ENCODE measurements at regions not wholly inside any gene's neighbourhood (a gene's known extent, or its start where the extent isn't known, plus 50 kb on each side); places are given as distances from the start of the nearest gene placed in this dataset.
A peak's percentile ranks its signal among the peaks of the same experiment; 100 is the strongest.

- H3K18ac ChIP-seq (ENCODE audit: extremely low read depth, low read length) = no peak overlapping the region
- no peak overlapping the region for H3K4me3 ChIP-seq (ENCODE audit: extremely low read depth in 1 of 4, insufficient read depth in 2 of 4, low read depth in 3 of 4, low read length in 4 of 4)
- no peak overlapping the region for H2BK15ac ChIP-seq (ENCODE audit: low read length)
- H2AK5ac ChIP-seq (ENCODE audit: low read depth, low read length) = no peak overlapping the region
- H3K4me1 ChIP-seq (replicated peaks in 1 of 4; ENCODE audit: control insufficient read depth in 3 of 4, insufficient read depth in 4 of 4, low read length in 3 of 4) = no peaks in the 10 kb centered on the region; a peak in 2 of 7 replicates
- no peaks in the 10 kb centered on the region for H3K79me2 ChIP-seq (ENCODE audit: control insufficient read depth in 1 of 2, insufficient read depth in 2 of 2, low read length in 2 of 2)
- H4K91ac ChIP-seq (replicated peaks; ENCODE audit: insufficient read length, low read length) = no peak overlapping the region
- H3K14ac ChIP-seq (ENCODE audit: insufficient read length) = no peak overlapping the region
- no peak overlapping the region for H2BK12ac ChIP-seq (ENCODE audit: low read depth, low read length)
- H3K9ac ChIP-seq (replicated peaks in 1 of 4; ENCODE audit: extremely low read depth in 1 of 4, low read depth in 3 of 4, low read length in 3 of 4) = no peak overlapping the region
- H3K9me3 ChIP-seq (ENCODE audit: insufficient read depth in 2 of 2, low read depth in 1 of 2, low read length in 1 of 2) = no peaks in the 10 kb centered on the region
- no peaks in the 10 kb centered on the region for H4K20me1 ChIP-seq (replicated peaks in 1 of 2; ENCODE audit: control insufficient read depth in 1 of 2, insufficient read depth in 2 of 2, low read length in 2 of 2)
- H3K27ac ChIP-seq (ENCODE audit: low read depth, low read length) = no peak overlapping the region
- ChIA-PET CTCF (ENCODE audit: partially characterized antibody) (interaction anchor here (0.6 kb wide), 1 partner anchor 225 kb away, joined by 3 read pairs; no protein-coding TSS in a partner anchor), POLR2A (ENCODE audit: partially characterized antibody) (interaction anchor here (0.8 kb wide), 1 partner anchor 12 kb away, joined by 3 read pairs; no protein-coding TSS in a partner anchor)
- no peak overlapping the region for H4K8ac ChIP-seq (ENCODE audit: extremely low read depth, insufficient read depth, low read length)
- H2AFZ ChIP-seq (ENCODE audit: low read length) = no peak overlapping the region; the same call in 1 of the 2 replicates
- DNase-seq (ENCODE audit: low read depth in 1 of 2, low spot score in 2 of 2) (no peak), FAIRE-seq (no peak)
- H2BK20ac ChIP-seq (ENCODE audit: low read length) = no peak overlapping the region
- H3K4me2 ChIP-seq (ENCODE audit: insufficient read depth in 1 of 2, low read depth in 2 of 2, low read length in 2 of 2) = no peak overlapping the region
- H3K36me3 ChIP-seq (ENCODE audit: control insufficient read depth in 2 of 4, insufficient read depth in 4 of 4, low read length in 3 of 4) = no peaks in the 10 kb centered on the region
- no peaks in the 10 kb centered on the region for H3K27me3 ChIP-seq (replicated peaks in 1 of 4; ENCODE audit: control insufficient read depth in 3 of 4, extremely low read depth in 1 of 4, insufficient read depth in 3 of 4, low read length in 3 of 4)
- H4K5ac ChIP-seq (ENCODE audit: insufficient read length, low read depth, low read length) = no peak overlapping the region
- no peaks in the 10 kb centered on the region for H3K79me1 ChIP-seq (ENCODE audit: low read depth, low read length)
- H3K23ac ChIP-seq (ENCODE audit: insufficient read length) = no peak overlapping the region
- peak; percentile 36; the same call in 1 of the 2 replicates for TF ChIP-seq CEBPB (IDR thresholded peaks at IDR 0.05; ENCODE audit: low read depth, low read length)
- TF ChIP-seq TBP (IDR thresholded peaks at IDR 0.05; ENCODE audit: low read depth, low read length) = no peak
- TF ChIP-seq PHF8 (conservative IDR thresholded peaks at IDR 0.05; ENCODE audit: low read depth, low read length) = no peak
- H2BK120ac ChIP-seq (replicated peaks; ENCODE audit: low read depth, low read length) = no peak overlapping the region
- no peaks in the 10 kb centered on the region for H3K23me2 ChIP-seq (ENCODE audit: low read depth, low read length)
- H2BK5ac ChIP-seq (ENCODE audit: low read depth, low read length) = no peak overlapping the region
- H3K4ac ChIP-seq (replicated peaks; ENCODE audit: insufficient read length, low read depth, low read length) = no peak overlapping the region
- H3K56ac ChIP-seq (replicated peaks; ENCODE audit: insufficient read length, low read depth, low read length) = no peak overlapping the region
These were observed 436.4 kb upstream of the PCDH15 start for GRCh38 chr10:55237462-55237861.

Data from H1 (cell line).